ENCODE measurements at regions not wholly inside any gene's neighbourhood (a gene's known extent, or its start where the extent isn't known, plus 50 kb on each side); places are given as distances from the start of the nearest gene placed in this dataset.

GRCh38 chr2:103230796-103231195 lies 469.0 kb downstream of the TMEM182 start:
- CTCF ChIA-PET, result no interaction called here
- no peak for DNase-seq
- Histone ChIP-seq H3K9me3 (ENCODE audit: control extremely low read depth in 1 of 5, control insufficient read depth in 4 of 5, insufficient read depth in 2 of 5, low read depth in 1 of 5, low read length in 4 of 5) (no peaks in the 10 kb centered on the region), H3K36me3 (ENCODE audit: control insufficient read depth in 4 of 4, insufficient read depth in 4 of 4, low read length in 3 of 4) (no peaks in the 10 kb centered on the region), H3K27me3 (replicated peaks in 2 of 5; ENCODE audit: control insufficient read depth in 4 of 5, insufficient read depth in 5 of 5, low read length in 4 of 5) (no peaks in the 10 kb centered on the region), H3K27ac (ENCODE audit: insufficient read depth in 1 of 2, low read depth in 1 of 2, low read length in 2 of 2, poor library complexity in 1 of 2, severe bottlenecking in 2 of 2) (no peak overlapping the region), H3K4me1 (ENCODE audit: control extremely low read depth in 1 of 4, control insufficient read depth in 4 of 4, insufficient read depth in 4 of 4, low read length in 3 of 4) (no peaks in the 10 kb centered on the region), H3K4me3 (ENCODE audit: control insufficient read depth in 1 of 7, extremely low read depth in 1 of 7, insufficient read depth in 4 of 7, low read depth in 2 of 7, low read length in 6 of 7) (no peak overlapping the region)
- WGBS (ENCODE audit: insufficient coverage), result 50% methylated on average over 1 of the region's 1 CpG
- POLR2A ChIA-PET, result no interaction called here

- DNase-seq, result no peak
- ChIA-PET CTCF (no interaction called here), POLR2A (no interaction called here)
- Histone ChIP-seq H3K27ac (ENCODE audit: insufficient read depth in 1 of 2, low read depth in 1 of 2, low read length in 2 of 2, poor library complexity in 1 of 2, severe bottlenecking in 2 of 2) (no peak overlapping the region), H3K36me3 (ENCODE audit: control insufficient read depth in 4 of 4, insufficient read depth in 4 of 4, low read length in 3 of 4) (no peaks in the 10 kb centered on the region), H3K27me3 (replicated peaks in 2 of 5; ENCODE audit: control insufficient read depth in 4 of 5, insufficient read depth in 5 of 5, low read length in 4 of 5) (no peaks in the 10 kb centered on the region), H3K9me3 (ENCODE audit: control extremely low read depth in 1 of 5, control insufficient read depth in 4 of 5, insufficient read depth in 2 of 5, low read depth in 1 of 5, low read length in 4 of 5) (no peaks in the 10 kb centered on the region), H3K4me1 (ENCODE audit: control extremely low read depth in 1 of 4, control insufficient read depth in 4 of 4, insufficient read depth in 4 of 4, low read length in 3 of 4) (no peaks in the 10 kb centered on the region), H3K4me3 (ENCODE audit: control insufficient read depth in 1 of 7, extremely low read depth in 1 of 7, insufficient read depth in 4 of 7, low read depth in 2 of 7, low read length in 6 of 7) (no peak overlapping the region)
- 97% methylated on average over 3 of the region's 4 CpGs for WGBS (ENCODE audit: insufficient coverage)
Measured at GRCh38 chr2:103232865-103233264, 471.0 kb downstream of the TMEM182 start.

GRCh38 chr2:103233691-103234090 lies 471.9 kb downstream of the TMEM182 start:
- ChIA-PET POLR2A (no interaction called here), CTCF (no interaction called here)
- no peaks in the 10 kb centered on the region for H3K9me3 ChIP-seq (ENCODE audit: control extremely low read depth in 1 of 5, control insufficient read depth in 4 of 5, insufficient read depth in 2 of 5, low read depth in 1 of 5, low read length in 4 of 5)
- H3K27me3 ChIP-seq (replicated peaks in 2 of 5; ENCODE audit: control insufficient read depth in 4 of 5, insufficient read depth in 5 of 5, low read length in 4 of 5), result no peaks in the 10 kb centered on the region
- no peaks in the 10 kb centered on the region for H3K36me3 ChIP-seq (ENCODE audit: control insufficient read depth in 4 of 4, insufficient read depth in 4 of 4, low read length in 3 of 4)
- no peaks in the 10 kb centered on the region for H3K4me1 ChIP-seq (ENCODE audit: control extremely low read depth in 1 of 4, control insufficient read depth in 4 of 4, insufficient read depth in 4 of 4, low read length in 3 of 4)
- WGBS (ENCODE audit: insufficient coverage), result no CpG with 5 or more reads among the region's 1 CpG
- no peak overlapping the region for H3K27ac ChIP-seq (ENCODE audit: insufficient read depth in 1 of 2, low read depth in 1 of 2, low read length in 2 of 2, poor library complexity in 1 of 2, severe bottlenecking in 2 of 2)
- DNase-seq, result no peak
- H3K4me3 ChIP-seq (ENCODE audit: control insufficient read depth in 1 of 7, extremely low read depth in 1 of 7, insufficient read depth in 4 of 7, low read depth in 2 of 7, low read length in 6 of 7), result no peak overlapping the region

GRCh38 chr2:103235283-103235682 lies 473.5 kb downstream of the TMEM182 start:
- Histone ChIP-seq H3K36me3 (ENCODE audit: control insufficient read depth in 4 of 4, insufficient read depth in 4 of 4, low read length in 3 of 4) (no peaks in the 10 kb centered on the region), H3K9me3 (ENCODE audit: control extremely low read depth in 1 of 5, control insufficient read depth in 4 of 5, insufficient read depth in 2 of 5, low read depth in 1 of 5, low read length in 4 of 5) (no peaks in the 10 kb centered on the region), H3K4me1 (ENCODE audit: control extremely low read depth in 1 of 4, control insufficient read depth in 4 of 4, insufficient read depth in 4 of 4, low read length in 3 of 4) (no peaks in the 10 kb centered on the region), H3K27ac (ENCODE audit: insufficient read depth in 1 of 2, low read depth in 1 of 2, low read length in 2 of 2, poor library complexity in 1 of 2, severe bottlenecking in 2 of 2) (no peak overlapping the region), H3K27me3 (replicated peaks in 2 of 5; ENCODE audit: control insufficient read depth in 4 of 5, insufficient read depth in 5 of 5, low read length in 4 of 5) (no peaks in the 10 kb centered on the region), H3K4me3 (ENCODE audit: control insufficient read depth in 1 of 7, extremely low read depth in 1 of 7, insufficient read depth in 4 of 7, low read depth in 2 of 7, low read length in 6 of 7) (no peak overlapping the region)
- no peak for DNase-seq
- POLR2A ChIA-PET, result no interaction called here
- CTCF ChIA-PET, result no interaction called here
- WGBS (ENCODE audit: insufficient coverage), result no CpG with 5 or more reads among the region's 1 CpG

- Histone ChIP-seq H3K27me3 (replicated peaks in 2 of 5; ENCODE audit: control insufficient read depth in 4 of 5, insufficient read depth in 5 of 5, low read length in 4 of 5) (no peaks in the 10 kb centered on the region), H3K9me3 (ENCODE audit: control extremely low read depth in 1 of 5, control insufficient read depth in 4 of 5, insufficient read depth in 2 of 5, low read depth in 1 of 5, low read length in 4 of 5) (no peaks in the 10 kb centered on the region), H3K36me3 (ENCODE audit: control insufficient read depth in 4 of 4, insufficient read depth in 4 of 4, low read length in 3 of 4) (no peaks in the 10 kb centered on the region), H3K27ac (ENCODE audit: insufficient read depth in 1 of 2, low read depth in 1 of 2, low read length in 2 of 2, poor library complexity in 1 of 2, severe bottlenecking in 2 of 2) (no peak overlapping the region), H3K4me1 (ENCODE audit: control extremely low read depth in 1 of 4, control insufficient read depth in 4 of 4, insufficient read depth in 4 of 4, low read length in 3 of 4) (no peaks in the 10 kb centered on the region), H3K4me3 (ENCODE audit: control insufficient read depth in 1 of 7, extremely low read depth in 1 of 7, insufficient read depth in 4 of 7, low read depth in 2 of 7, low read length in 6 of 7) (no peak overlapping the region)
- no peak for DNase-seq
- ChIA-PET CTCF (no interaction called here), POLR2A (no interaction called here)
- WGBS (ENCODE audit: insufficient coverage), result 100% methylated on average over 2 of the region's 4 CpGs
Measured at GRCh38 chr2:103249462-103249861, 487.6 kb downstream of the TMEM182 start.

- DNase-seq, result no peak
- 100% methylated on average over 1 of the region's 3 CpGs for WGBS (ENCODE audit: insufficient coverage)
- CTCF ChIA-PET, result no interaction called here
Measured at GRCh38 chr2:103252781-103253180, 490.9 kb downstream of the TMEM182 start.

GRCh38 chr2:103254611-103255010 lies 492.8 kb downstream of the TMEM182 start:
- DNase-seq, result no peak
- Histone ChIP-seq H3K4me3 (ENCODE audit: control insufficient read depth in 1 of 7, extremely low read depth in 1 of 7, insufficient read depth in 4 of 7, low read depth in 2 of 7, low read length in 6 of 7) (no peak overlapping the region), H3K27me3 (replicated peaks in 2 of 5; ENCODE audit: control insufficient read depth in 4 of 5, insufficient read depth in 5 of 5, low read length in 4 of 5) (no peaks in the 10 kb centered on the region), H3K9me3 (ENCODE audit: control extremely low read depth in 1 of 5, control insufficient read depth in 4 of 5, insufficient read depth in 2 of 5, low read depth in 1 of 5, low read length in 4 of 5) (no peaks in the 10 kb centered on the region), H3K4me1 (ENCODE audit: control extremely low read depth in 1 of 4, control insufficient read depth in 4 of 4, insufficient read depth in 4 of 4, low read length in 3 of 4) (no peaks in the 10 kb centered on the region), H3K36me3 (ENCODE audit: control insufficient read depth in 4 of 4, insufficient read depth in 4 of 4, low read length in 3 of 4) (no peaks in the 10 kb centered on the region), H3K27ac (ENCODE audit: insufficient read depth in 1 of 2, low read depth in 1 of 2, low read length in 2 of 2, poor library complexity in 1 of 2, severe bottlenecking in 2 of 2) (no peak overlapping the region)
- ChIA-PET POLR2A (no interaction called here), CTCF (interaction anchor here (0.5 kb wide), 1 partner anchor 1163 kb away, joined by 3 read pairs; no protein-coding TSS in a partner anchor)
- 89% methylated on average over 3 of the region's 5 CpGs for WGBS (ENCODE audit: insufficient coverage)

More at GRCh38 chr2:103252781-103253180, 490.9 kb downstream of the TMEM182 start:
- no peaks in the 10 kb centered on the region for H3K4me1 ChIP-seq (ENCODE audit: control extremely low read depth in 1 of 4, control insufficient read depth in 4 of 4, insufficient read depth in 4 of 4, low read length in 3 of 4)
- no peak overlapping the region for H3K4me3 ChIP-seq (ENCODE audit: control insufficient read depth in 1 of 7, extremely low read depth in 1 of 7, insufficient read depth in 4 of 7, low read depth in 2 of 7, low read length in 6 of 7)
- no peaks in the 10 kb centered on the region for H3K27me3 ChIP-seq (replicated peaks in 2 of 5; ENCODE audit: control insufficient read depth in 4 of 5, insufficient read depth in 5 of 5, low read length in 4 of 5)
- no peaks in the 10 kb centered on the region for H3K9me3 ChIP-seq (ENCODE audit: control extremely low read depth in 1 of 5, control insufficient read depth in 4 of 5, insufficient read depth in 2 of 5, low read depth in 1 of 5, low read length in 4 of 5)
- H3K36me3 ChIP-seq (ENCODE audit: control insufficient read depth in 4 of 4, insufficient read depth in 4 of 4, low read length in 3 of 4), result no peaks in the 10 kb centered on the region
- POLR2A ChIA-PET, result no interaction called here
- H3K27ac ChIP-seq (ENCODE audit: insufficient read depth in 1 of 2, low read depth in 1 of 2, low read length in 2 of 2, poor library complexity in 1 of 2, severe bottlenecking in 2 of 2), result no peak overlapping the region

All from common myeloid progenitor, CD34-positive (primary cell).